Stimulated activated CD4-positive, alpha-beta T cell treated with anti-CD3 and anti-CD28 coated beads, Interleukin-12 subunit alpha, Interleukin-12 subunit beta, amount 100 ng/mL, for 24 hours (primary cell): ENCODE measurements at regions not wholly inside any gene's neighbourhood (a gene's known extent, or its start where the extent isn't known, plus 50 kb on each side); places are given as distances from the start of the nearest gene placed in this dataset.

Experiments
- DNase-seq, 2 experiments: peaks; one replicate each; pipeline ENCODE4 v3.0.0-alpha.2; 2020; ENCODE audit warnings: low read depth in 2 of 2

DNA sequence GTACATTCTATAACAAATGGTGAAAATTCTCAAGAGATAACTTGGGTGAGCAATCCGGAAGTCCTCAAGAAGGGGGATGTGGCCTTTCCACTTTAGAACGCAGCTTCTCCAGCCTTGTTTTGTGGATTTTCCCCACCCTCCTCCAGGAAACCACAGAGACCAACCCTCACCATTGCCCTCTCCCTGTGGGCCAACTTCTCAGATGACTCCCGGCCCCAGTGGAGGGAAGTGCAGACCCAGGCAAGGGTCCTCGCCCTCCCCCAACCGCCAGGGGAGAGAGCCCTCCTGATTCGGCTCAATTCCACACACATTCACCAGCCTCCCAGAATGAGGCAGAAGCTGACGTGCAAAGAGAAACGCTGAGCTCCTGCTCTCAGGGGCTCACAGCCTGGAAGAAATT lies 277.2 kb downstream of the EIPR1 start:
- DNase-seq = no peak

DNA sequence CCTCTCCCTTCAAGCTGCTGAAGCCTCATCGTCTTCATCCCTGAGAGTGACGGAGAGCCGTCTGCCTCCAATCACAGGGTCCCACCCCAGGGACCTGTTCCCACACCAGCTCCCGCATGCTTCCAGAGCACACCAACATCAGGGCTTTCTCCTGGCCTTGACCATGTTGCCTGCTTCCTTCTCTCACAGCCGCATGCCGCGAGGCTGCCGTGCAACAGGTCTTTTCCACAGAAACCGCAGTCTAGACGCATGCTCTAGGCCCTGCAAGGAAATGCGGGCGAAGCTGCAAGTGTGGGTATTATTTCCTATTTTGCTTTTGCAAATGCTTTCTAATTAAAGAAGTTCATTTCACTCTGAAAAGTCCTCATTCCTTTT lies 277.8 kb downstream of the EIPR1 start:
- no peak for DNase-seq

DNA sequence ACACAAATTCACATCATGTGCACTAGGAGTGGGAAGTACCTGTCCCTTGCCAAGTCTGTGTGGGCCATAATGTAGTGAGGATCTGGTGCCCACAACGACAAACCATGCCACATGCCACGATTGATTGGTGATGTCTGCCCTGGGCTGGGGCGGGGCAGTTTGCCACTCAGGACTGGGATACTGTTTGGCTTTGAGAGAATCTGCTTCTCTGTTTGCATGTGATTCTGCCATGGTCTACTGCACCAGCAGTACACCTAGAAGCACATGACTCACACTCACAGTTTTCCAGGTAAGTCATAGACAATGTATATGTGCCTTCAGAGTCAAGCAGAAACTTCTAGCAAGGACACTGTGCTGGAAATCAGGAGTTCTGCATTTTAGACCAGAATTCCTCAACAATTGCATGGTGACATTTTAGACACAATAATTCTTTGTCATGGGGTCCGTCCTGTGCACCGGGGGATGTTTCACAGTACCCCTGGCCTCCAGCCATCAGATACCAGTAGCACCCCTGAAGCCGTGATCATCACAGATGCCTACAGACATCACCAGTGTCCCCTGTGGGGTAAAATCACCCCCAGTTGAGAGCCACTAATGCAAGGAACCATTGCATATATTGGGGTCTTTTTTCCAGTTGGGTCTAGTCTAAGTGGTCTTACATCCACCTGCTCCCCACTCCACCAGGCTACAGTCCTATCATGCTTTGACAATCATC lies 278.3 kb downstream of the EIPR1 start:
- DNase-seq = no peak

DNA sequence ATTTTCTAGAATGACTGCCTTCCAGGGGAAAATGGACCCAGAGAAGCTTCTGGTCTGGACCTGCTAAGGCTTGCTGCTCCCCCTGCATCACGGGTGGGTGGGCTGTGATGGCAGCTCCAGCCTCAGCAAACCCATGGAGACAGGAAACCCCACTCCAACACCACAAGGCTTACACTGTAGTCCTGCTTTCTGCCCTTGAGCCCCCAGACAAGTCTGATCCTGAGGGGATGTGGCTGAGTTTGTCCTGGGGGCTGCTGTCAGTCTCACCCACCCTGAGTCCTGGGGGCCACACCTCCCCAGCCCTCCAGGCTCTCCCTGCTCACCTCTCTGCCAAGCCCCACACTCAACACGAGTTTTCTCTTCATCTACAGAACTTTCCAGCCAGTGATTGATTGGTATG lies 279.4 kb downstream of the EIPR1 start:
- DNase-seq = no peak

DNA sequence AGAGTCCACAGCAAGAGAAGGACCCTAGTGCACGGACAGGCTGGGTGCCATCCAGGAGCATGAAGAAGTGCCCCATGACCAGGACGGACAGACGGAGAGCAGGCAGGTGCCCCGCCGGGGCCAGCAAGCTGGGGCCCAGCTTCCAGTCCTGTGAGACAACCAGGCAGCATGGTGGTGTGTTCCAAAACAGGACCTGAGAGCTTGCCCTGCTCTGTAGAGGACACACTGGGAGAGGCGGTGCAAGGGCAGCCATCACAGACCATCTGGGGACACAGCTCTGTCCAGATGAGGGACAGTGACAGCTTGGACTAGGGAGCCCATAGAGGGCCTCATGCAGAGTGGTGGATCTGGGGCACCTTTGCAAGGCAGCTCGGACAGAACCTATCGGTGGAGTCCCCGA lies 279.8 kb downstream of the EIPR1 start:
- DNase-seq = no peak

DNA sequence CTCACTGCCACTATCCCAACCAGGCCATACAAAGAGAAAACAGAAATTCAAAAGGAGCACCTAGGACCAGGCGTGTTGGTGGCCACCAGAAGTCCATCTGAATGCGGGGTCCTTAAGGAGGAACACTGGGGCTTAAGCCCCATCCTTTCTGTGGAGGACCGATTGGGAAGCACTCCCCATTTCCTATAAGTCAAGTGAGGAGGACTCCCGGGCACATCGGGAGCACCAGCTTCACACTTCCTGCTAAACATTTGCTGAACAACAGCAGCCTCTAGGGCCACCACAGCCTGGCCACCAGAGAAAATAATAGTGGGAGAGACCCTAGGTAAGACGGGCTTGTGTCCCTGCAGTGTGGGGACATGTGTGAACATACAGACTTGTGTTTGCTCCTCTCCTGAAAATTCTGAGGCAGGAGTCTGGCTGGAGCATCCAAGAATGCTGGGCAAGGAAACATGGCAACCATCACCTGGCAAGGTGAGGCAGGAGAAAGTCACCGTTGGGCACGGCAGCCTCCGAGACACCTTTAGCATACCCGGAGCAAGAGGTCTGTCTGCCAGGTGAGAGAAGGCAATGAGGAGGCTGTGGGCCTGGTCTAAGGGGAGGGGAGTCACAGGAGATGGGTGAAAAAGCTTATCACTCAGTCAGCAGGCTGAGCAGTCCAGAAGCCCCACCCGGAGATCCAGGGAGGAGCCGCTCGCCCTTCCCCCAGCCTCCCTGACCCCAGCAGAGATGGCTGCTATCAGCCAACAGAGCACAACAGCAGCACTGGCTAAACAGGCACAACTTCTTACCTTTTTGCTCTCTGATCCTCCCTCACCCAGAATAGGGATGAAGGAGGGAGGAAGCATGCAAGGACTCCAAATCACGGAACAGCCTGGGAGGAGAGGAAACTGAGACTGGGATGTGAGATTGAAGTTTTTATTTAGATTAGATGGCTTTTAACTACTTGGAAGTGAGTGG lies 282.3 kb downstream of the EIPR1 start:
- no peak for DNase-seq

DNA sequence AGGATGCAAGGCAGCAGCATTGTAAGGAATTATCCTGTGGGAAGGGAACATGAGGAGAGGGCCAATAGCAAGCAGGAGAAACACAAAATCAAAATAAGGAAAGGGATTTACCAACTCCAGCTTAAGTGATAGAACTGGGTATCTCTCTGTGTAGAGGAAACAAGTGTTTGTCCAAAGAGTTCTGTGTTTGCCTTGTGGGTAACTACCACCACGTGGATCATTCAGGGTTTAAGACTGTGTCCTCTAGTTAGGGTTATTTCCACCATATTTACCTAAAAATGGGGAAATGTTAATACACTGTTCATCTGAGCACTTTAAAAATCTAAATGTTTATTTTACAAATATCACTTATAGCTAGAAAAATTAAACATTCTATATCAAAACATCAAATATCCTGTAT lies 283.3 kb downstream of the EIPR1 start:
- no peak for DNase-seq

DNA sequence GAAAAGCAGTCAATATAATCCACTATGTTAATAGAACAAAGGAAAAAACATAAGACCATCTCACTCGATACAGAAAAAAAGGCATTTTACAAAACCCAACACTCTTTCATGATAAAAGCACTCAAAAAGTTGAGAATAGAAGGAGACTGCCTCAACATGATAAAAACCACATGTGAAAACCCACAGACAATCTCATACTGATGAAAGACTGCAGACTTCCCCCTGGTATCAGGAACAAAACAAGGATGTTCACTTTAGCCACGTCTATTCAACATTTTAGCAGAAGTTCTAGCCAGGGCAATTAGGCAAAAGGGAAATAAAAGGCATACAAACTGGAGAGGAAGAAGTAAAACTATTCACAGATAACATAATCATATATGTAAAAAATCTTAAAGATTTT lies 285.9 kb downstream of the EIPR1 start:
- DNase-seq = no peak

DNA sequence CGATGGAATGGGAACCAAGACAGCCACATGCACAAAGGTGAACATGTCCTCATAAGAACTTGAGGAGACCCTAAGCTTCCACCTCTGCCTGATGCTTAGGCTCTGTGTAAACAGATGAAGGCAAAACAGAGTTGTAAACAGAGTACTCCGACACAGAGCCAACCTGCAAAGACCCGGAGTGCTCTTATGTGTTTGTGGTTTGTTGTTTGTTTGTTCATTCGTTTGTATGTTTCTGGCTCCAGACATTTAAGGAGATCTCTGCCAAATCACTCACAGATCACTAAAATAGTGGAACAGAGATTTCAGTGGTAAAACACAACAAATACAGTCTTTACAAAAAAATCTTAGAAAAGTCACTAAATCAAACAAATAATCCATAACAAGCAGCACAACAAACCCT lies 294.9 kb downstream of the EIPR1 start:
- DNase-seq = no peak

DNA sequence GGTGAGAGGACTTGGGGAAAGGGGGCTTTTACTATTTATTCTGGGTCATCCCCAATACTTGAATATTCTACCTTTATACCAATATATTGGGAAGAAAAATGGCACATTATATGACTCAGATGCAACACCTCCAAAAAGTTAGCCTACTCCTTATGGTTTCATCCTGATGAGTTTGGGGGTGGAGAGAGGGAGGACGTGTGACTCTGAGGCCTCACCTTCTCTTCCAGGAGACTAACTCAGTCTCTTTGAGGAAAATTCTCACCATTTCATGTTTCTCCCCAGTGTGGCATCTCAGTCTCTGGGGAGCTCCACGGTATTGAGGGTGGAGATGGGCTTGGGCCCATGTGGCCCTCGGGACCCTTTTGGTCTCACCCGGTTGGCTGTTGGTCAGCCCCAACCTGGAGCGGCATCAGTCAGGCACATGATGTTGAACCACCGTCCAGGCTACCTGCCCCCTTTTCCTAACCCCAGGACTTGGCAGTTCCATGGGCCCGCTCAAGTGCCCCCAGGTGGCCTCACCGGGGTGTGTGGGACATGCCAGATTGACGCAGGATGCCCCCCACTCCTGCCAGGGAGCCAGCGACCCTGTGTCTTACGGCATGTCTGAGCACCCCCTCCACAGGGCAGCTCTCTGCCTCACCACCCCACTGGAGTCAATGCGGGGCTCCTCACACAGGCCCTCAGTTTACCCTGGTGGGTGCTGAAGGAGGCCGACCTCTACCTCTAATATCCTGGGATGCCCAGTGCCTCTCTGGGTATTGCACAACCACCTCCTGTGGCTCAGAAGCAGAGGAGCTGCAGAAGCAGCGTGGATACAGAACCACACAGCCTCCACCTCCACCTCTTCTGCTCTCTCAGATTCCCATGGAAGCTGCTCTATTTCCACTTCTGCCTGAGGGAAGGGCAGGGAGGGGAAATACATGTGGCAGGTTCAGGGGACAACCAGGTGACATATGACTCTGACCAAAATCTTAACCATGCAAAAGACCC lies 297.4 kb downstream of the EIPR1 start:
- DNase-seq = no peak

DNA sequence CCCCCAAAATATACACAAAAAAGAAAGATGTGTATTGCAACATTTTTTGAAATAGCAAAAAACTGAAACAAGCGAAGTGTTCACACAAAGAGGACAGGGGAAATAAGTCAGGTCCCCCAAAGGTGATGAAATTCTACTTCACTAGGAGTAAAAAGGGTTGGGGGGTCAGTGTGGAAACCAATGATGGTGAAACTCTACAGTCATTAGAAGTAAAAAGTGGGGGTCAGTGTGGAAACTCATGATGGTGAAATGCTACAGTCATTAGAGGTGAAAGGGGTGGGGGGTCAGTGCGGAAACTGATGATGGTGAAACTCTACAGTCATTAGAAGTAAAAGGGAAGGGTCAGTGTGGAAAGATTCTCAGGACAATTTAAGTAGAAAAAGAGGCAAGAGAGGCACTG lies 298.2 kb downstream of the EIPR1 start:
- DNase-seq = no peak

DNA sequence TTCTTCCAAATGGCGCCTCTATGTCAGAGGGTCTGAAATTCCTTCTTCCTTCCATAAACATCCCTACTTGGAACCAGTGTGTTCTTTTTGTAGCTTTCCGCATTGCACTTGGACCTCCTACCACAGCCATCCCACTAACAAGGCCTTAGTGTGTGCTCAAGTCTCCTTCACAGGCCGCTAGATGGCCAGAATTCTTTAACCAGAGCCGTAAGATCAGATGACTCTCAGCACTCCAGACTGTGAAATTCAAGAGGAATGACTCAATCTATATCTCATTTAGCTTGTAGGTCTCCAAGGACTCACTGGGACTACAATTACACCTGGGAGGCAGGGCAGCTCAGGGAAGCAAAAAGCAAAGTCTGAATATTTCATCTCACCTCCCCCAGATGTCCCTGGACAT lies 298.9 kb downstream of the EIPR1 start:
- DNase-seq = no peak

DNA sequence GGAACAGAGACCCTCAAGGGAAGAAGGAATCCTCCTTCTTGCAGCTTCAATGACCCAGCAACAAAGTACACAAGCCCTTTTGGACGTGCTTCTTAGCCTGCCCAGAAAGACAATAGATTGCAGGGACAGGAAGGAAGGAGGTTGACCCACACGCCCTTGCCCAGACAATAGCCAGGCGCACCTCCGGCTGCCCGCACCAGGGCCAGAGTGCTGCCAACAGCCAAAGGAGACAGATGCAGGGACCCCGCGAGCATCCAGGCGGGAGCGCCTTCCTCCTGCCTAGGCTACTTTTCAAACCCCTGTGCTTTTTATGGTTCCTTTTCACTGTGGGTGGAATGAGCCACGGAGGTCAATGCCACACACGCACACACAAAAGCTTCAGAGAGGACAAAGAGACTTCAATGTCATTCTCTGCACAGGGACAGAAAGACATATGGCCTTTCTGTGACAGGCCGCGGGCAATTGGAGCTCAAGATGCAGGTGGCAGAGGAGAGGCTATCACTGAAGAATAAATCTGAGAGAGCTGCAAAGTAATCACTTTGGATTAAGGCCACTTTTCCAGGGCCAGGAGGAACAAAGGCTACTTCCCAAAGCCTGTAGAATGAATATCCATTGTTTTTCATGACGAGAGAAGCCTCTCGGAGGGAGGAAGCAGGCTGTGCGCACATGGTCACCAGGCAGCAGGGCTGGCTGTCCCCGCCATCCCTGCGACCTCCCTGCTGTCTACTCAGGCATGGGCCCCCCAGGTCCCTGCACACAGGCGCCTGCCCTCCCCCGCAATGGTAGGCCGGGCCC lies 300.6 kb downstream of the EIPR1 start:
- DNase-seq = no peak

DNA sequence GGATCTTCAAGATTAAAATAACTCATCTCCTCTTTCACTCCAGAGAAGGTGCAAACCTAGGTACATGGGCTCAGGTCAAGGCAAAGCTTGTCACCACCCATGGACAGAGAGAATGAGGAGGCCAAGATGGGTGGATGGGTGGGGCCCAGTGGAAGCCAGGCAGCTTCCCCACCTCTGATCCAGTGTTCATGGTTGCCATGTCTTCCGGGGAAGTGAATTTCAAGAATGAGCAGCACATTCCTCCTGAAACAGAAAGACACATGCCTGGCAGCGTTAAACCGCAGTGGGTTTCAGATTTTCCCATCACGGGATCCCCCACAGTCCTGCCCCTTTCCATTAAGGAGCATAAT lies 301.7 kb downstream of the EIPR1 start:
- no peak for DNase-seq

DNA sequence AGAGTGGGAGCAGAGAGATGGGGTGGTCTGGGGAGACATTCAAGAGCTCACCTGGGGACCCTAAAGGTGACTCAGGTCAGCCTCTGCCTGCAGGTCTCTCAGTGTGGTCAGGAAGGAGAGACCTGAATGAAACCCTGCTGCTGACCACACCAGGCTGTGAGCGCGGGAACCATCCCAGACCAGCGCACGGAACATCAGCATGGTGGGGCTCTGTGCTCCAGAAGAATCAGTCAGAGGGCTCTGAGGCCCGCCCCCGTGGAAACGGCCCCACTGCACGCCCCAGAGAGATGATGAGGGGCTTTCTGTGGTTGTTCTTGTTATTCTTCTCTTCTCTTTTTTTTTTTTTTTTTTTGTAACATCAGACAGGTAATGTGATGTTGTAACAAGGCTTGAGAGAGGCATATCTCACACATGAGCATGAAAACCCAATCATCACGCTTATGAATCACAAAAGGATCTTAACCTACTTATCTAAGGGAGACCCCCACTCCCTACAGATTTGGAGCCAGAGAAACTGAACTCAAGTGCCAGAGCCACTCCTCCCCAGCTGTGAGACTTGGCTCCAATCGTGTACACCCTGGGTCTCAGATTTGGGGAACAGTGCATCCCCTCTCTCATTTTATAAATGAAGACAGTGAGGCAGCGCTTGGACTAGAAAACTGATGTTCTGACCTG lies 302.2 kb downstream of the EIPR1 start:
- DNase-seq = no peak

DNA sequence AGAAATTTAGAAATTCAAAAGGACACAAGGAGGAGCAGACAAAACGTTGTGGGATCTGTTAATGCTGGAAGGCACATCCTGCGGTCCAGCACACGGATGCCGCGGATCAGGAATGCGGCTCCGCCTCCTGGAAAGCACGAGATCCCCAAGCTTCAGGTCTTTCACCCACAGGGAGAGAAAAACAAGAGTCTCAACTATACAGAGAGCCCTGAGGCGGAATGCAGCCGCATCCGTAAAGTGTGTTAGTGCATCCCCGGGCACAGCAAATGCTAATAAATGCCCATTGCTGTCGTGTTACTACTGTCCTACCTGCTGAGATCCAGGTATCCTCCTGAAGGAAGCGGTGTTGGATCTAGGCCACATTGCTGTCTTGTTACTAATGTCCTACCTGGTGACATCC lies 303.9 kb downstream of the EIPR1 start:
- DNase-seq = no peak

DNA sequence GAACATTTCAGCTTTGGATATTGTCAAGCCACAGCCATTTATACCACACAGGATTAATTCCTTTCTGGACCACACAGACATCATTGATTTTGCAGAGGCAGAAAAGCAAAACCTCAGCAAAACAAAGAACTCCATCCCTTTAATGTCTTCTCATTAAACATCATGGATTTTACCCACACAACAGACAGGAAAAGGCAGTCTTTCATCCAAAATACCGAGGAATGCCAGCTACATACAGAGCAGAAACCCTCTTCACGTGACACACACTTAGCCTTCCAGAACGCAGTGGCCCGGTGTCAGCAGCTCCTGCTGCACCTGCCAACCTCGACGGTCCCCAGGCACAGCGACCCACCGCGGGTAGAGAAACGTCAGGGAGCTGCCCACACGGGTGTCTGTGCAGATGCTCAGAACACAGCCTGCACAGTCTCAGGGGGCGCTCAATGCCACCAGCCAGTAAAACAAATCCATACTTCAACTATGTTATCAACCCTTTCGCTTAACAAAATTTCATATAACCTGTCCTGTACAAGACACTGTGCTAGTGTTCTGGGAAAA lies 304.5 kb downstream of the EIPR1 start:
- no peak for DNase-seq

DNA sequence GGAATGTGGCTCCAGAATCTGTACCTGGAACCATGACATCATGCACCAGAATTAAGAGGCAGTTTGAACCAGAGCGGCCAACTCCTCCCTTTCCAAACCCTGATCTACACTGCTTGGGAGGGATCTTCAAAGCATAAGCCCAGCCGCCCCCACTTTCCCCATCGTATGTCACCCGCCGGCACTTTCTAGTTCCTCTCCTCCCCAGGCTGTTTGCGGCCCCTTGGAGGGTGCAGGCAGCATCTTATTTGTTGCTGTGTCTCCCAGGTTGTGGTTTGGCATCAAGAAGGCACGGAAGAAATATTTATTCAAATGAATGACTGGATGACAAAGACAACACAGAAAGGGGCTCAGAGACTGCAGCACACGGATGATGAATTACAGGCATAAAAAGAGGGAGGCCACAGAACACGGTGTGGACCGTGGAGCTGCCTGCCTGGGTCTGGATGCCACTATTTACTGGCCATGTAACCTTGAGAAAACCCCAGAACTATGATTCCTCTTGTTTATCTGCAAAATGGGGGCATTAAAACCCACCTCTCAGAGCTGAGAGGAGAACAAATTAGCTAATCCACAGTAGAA lies 305.8 kb downstream of the EIPR1 start:
- no peak for DNase-seq

DNA sequence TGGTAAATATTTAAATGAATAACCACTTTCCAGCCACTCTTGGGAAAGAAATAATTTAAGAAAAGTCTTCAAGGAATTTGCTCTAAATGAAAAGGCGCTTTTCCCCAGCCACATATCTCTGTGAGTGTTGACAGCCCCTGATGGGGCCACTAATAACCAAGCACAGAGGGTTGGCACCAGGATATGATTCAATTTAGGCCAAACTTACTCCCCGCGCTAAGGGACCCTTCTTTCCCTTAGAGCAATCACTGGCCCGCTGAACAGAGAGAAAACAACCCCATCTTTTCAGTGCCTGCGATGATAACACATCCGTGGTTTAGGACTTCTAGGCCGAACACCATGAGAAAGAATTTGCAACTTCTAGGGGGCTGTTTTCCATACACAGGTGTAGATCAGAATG lies 310.8 kb downstream of the EIPR1 start:
- DNase-seq = no peak

DNA sequence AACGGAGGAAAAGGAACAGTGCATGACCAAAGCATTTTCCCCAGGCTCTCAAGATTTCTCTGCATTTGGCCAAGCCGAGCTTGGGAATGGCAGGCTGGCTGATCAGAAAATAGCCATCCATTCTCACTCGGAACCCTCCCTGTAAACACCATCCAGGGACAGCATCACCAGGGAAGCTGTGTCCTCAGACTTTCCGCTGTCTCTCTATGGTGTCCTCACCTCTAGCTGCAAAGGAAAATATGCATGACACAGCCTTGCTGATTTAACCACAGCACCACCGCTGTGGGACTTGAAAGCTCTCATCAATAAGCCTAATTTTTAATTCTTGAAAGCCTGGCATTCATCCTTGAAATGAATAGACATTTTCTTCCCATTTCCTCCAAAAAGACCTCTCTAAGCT lies 311.7 kb downstream of the EIPR1 start:
- no peak for DNase-seq
